HT-29 (cell line): ENCODE measurements at regions not wholly inside any gene's neighbourhood (a gene's known extent, or its start where the extent isn't known, plus 50 kb on each side); places are given as distances from the start of the nearest gene placed in this dataset.
"Not testable (repeated sequence)": the region's sequence is repeated elsewhere in the genome, so short reads cannot be mapped to it uniquely, and the experiment has no call there.

ENCODE experiments used
- DNase-seq: peaks from one replicate; pipeline ENCODE4 v3.0.0-alpha.2; 2015; ENCODE audit warnings: low spot score

GRCh38 chr11:103803062-103803461 lies 233.4 kb upstream of the DDI1 start:
- DNase-seq, result no peak

DNA sequence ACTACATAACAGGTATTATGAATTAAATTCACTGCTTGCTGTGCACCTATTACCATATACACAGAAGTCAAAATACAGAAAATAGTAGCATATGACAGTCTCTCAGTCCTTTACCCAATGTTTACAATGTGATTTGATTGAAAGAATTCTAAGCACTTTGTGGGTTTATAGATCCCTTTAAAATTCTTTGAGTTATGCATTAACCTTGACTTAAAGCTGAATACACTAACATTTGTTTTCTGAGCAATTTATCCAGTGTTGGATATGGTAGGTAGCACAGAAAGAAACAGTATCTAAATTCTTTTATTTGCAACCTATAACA lies 230.8 kb upstream of the DDI1 start:
- DNase-seq, result peak; percentile 84

DNA sequence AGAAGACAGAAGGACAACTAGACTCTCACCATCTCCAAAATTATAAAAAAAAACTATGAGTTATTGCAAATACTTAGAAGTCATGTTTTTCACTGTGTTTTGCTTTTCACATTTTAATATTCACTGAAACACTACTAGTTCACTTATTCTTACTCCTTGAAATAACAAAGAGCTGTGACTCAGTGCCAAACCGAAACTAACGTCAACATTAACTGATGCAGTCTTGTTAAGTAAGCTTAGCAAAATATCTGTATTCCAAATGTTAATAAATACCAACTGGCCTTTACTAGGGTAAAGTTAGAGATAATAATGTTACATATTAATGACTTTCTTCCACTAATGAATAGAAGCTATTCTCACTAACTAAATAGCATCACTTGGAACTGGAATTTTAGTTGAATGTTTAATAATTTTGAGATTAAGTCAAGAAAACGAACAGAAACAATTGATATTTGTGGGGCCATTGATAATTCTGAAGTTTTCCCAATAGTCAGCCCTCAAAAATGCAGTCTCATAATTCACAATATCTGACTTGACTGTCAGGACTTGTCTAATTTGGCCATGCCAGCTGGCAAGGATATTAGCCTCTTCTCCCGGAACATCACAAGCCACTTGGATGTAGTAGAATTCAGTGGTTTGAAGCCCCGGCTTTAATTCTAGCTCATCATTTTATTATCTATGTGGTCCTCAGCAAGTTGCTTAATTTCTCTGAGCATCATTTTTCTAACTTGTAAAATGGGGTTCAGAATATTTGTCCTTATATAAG lies 230.1 kb upstream of the DDI1 start:
- DNase-seq, result peak; percentile 76

- peak; percentile 44 for DNase-seq
Observed at GRCh38 chr11:103807806-103808205, 228.6 kb upstream of the DDI1 start.

- DNase-seq, result no peak
Observed at GRCh38 chr11:103808252-103808651, 228.2 kb upstream of the DDI1 start.

DNA sequence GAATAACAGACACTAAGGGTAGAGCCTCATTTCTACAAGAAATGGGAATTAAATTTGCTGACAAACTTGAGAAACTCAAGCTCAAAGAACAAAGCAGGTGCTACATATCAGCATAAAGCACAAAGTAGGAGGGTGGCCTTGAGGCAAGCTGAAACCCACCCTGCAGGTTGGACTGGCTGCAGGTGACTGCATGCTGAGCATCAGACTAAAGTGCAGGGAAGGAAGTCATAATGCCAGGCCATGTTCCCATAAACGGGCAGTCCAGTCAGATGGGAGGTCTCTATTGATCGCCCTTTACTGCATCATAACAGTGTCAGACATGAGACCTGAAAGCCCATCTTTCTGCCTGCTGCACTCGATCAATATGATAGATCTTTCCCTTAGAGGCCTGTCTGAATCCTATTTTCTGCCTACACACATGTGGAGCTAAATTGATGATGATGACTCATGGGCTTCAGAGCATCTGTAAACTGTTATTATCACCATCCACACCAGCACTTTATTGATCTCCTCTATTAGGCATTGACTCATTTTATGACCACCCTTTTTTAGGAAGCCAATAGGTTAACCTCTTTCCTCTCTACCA lies 224.5 kb upstream of the DDI1 start:
- DNase-seq, result no peak

DNA sequence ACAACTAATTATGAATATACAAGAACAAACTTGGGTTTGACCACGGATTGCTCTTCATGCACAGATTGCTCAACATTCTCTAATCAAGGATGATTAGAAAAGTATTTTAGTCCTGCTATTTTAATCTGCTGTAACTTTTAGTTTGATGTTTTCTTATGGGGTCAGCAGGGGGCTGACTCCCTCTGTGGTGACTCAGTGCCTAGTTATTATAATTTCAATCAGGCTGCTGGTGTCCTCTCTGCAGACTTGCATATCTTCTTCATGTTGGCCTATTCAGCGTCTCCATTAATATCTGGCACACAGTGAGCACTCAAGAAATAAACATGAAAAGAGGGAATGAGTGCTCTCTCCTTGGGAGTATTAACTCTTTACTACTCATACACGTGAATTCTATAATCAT lies 223.8 kb upstream of the DDI1 start:
- DNase-seq, result no peak

DNA sequence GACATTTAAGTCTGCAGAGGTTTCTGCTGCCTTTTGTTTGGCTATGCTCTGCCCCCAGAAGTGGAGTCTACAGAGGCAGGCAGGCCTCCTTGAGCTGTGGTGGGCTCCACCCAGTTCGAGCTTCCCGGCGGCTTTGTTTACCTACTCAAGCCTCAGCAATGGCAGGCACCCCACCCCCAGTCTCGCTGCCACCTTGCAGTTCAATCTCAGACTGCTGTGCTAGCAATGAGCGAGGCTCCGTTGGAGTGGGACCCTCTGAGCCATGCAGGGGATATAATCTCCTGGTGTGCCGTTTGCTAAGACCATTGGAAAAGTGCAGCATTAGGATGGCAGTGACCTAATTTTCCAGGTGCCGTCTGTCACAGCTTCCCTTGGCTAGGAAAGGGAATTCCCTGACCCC lies 216.1 kb upstream of the DDI1 start:
- DNase-seq, result not testable (repeated sequence)

DNA sequence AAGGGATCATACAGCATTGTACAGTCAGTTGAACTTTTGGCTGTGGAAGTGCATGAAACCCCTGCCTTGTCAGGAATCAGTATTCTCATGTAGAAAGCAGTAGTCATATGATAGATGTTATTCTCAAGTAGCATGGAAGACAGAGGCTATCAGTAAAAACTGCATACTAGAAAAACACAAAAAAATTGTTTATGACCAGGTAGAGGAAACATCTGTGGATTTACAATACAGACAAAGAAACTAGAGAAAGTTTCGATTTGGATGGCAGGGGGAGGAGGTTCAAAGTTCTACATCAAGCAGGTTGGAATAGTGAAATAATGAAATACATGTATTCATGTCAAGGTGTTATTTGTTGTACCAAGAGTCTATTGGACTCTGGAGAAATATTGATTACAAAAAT lies 212.3 kb upstream of the DDI1 start:
- no peak for DNase-seq

GRCh38 chr11:103825469-103825868 lies 211.0 kb upstream of the DDI1 start:
- no peak for DNase-seq

GRCh38 chr11:103826856-103827255 lies 209.6 kb upstream of the DDI1 start:
- DNase-seq, result no peak

DNA sequence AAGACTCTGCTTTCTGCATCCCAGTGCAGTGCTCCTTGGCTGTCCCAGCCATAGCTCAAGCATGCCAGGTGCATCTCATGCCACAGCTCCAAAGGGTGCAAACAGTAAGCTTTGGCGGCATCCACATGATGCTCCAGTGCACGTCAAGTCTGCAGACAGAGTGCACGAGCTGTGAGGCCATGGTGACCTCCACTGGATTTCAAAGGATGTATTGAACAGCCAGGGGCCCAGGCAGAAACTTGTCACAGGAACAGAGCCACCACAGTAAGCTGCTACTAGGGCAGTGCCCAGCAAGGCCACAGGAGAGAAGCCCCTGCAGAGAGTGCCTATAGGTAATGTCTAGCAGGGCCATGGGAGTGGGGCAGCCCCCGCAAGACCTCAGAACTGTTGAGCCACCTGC lies 206.8 kb upstream of the DDI1 start:
- DNase-seq, result no peak

DNA sequence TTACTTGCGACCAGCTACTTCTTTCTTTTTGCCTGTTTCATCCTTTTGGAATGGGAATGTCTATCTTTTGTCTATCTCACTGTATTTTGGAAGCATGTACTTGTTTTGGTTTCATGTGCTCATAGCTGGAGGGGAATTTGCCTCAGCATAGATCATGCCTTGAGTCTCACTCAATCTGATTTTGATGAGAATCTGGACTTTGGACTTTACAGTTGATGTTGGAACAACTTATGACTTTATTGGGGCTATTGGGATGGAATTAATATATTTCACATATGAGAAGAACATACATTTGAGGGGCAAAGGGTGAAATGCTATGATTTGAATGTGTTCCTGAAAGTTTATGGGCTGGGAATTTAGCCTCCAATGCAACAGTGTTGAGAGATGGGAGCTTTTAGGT lies 206.2 kb upstream of the DDI1 start:
- DNase-seq, result no peak

DNA sequence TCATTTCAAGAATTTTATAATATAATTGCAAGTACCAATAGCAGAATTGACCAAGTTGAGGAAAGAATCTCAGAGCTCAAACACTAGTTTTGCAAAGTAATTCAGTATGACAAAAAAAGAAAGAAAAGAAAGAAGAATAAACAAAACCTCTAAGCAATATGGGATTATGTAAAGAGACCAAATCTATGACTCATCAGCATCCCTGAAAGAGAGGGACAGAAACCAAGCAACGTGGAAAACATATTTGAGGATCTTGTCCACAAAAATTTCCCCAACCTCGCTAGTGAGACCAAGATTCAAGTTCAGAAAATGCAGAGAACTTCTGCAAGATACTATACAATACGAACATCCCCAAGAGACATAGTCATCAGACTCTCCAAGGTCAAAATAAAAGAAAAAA lies 203.7 kb upstream of the DDI1 start:
- no peak for DNase-seq

- no peak for DNase-seq
Observed at GRCh38 chr11:103842191-103842590, 194.2 kb upstream of the DDI1 start.

DNA sequence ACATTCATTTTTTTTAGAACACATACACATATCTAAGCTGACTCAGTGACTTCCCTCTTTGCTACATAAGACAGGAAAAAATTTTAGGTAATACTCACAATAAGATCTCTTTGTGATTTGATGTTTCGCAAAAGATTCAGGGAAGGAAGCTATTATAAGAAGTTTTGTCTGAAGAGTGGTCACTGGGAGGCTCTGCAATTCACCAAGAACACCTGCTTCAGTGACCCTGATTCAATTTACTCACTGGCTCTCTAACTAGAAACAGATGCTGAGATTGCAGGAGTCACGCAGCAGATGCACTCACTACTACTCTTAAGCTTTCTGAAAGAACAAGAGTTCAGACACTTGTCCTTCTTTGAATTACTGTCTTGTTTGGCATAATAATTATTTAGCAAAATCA lies 193.6 kb upstream of the DDI1 start:
- no peak for DNase-seq

DNA sequence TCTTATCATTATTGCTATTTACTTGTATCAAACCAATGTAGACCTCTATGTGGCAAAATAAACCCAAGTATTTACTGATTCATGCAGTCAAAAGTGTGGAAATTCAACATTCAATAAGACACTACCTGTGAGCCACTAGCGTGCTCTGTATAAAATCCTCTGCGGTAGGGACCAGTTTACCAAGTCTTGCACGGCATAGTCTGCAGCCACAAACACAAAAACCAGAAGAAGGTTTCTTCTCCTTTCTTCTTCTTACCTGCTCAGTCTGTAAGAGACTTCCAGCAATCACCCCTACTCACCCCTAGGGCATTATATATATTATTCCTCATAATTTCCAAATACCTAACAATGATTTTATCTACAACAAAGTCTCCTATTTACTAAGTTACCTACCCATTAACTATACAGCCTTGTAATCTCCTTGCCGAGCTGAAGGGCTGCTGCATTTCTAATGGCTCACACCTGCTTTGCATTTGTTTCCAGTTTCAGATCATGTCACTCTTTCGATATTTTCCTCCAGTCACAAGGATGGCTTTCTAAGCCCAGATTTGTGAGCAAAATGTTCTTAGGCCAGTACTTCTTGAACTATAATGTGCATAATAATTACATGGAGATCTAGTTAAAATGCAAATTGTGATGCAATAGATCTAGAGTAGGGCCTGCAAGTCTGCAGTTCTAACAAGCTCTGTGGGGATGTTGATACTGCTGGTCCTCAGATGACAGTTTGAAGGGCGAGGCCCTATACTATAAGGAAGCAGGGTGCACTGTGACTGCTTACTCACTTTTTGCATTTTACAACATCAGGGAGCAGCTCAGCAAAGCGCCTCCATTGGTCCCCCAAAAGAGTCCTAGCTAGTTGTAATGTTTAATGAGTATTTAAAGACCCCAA lies 191.9 kb upstream of the DDI1 start:
- DNase-seq, result no peak

DNA sequence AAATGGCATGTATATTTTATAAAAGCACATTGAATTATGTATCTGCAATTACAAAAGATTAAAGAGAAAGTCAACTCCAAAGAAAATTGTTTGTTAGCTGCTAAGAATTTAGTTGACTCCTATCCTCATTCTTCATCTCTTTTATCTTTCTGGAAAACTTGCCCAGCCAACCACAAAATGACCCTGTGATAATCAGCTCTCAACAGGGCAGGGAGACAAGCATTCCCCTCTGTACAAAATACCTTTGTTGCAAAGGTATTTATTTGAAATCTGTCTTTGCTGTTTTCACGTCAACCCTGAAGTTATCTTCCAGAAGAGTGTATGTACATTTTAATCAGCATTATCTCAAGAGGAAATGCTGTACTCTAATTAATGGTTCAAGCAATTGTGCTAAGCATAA lies 191.1 kb upstream of the DDI1 start:
- DNase-seq, result no peak

DNA sequence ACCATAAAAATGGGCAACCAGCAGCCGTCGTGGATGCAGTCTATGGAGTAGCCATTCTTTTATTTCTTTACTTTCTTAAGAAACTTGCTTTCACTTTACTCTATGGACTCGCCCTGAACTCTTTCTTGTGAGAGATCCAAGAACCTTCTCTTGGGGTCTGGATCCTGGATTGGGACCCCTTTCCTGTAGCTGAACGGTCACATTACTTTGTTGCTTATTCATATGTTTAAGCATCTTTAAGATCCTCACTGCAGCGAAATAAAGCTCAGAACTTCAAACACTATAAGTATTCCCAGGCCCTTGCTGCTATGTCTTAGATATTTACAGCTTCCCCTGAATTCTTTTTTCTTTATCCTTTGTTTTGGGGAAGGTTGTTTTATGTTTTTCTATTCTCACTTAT lies 187.8 kb upstream of the DDI1 start:
- DNase-seq, result no peak

GRCh38 chr11:103849366-103849765 lies 187.1 kb upstream of the DDI1 start:
- no peak for DNase-seq

- DNase-seq, result no peak
Observed at GRCh38 chr11:103850419-103851165, 185.8 kb upstream of the DDI1 start.

DNA sequence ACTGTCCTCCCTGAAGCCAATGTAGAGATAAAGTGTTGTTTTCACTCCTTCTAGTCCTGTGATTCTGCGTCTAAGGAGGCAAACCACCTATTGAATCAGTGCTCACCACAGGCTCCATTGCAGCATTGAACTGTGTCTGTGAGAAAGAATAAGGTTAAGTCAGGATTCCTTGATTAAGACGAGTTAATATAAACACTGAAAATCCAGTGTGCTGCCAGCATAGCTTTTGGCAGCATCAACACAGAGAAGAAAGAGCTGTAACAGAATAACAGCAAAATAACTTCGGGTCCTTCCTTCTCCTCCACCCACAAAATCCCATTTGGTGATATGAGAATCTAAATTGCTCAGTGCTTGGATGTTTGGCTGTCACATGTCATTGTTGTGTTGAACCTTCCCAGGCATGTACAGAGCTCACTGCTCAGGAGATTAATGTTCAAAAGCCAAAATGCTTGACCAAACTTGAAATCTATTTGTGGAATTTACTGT lies 185.2 kb upstream of the DDI1 start:
- DNase-seq, result no peak
